Psoas muscle (tissue), 7 donors: ENCODE measurements at regions not wholly inside any gene's neighbourhood (a gene's known extent, or its start where the extent isn't known, plus 50 kb on each side); places are given as distances from the start of the nearest gene placed in this dataset.

Experiments
- ATAC-seq, 4 donors: fragments of 200-7000 bp; cut with Tn5 transposase; one replicate each; pipeline ENCODE4 v1.9.1; 2020; ENCODE audit warnings: moderate library complexity in 3 of 4, mild to moderate bottlenecking in 2 of 4
- DNase-seq, 2 donors: peaks; one replicate each; pipeline ENCODE4 v3.0.0-alpha.2; 2020
- H3K27ac ChIP-seq: fragments of 200-600 bp; one replicate; pipeline ENCODE4 v1.8.0; 2022
- H3K27me3 ChIP-seq, 3 donors: fragments of 200-600 bp in 1 of 3; one replicate each; pipeline versions ENCODE4 v1.6.1 to v1.8.0; 2013 to 2022; ENCODE audit warnings: low read length in 2 of 3, mild to moderate bottlenecking in 2 of 3, moderate library complexity in 1 of 3; ENCODE audit not compliant: insufficient read depth in 3 of 3
- H3K36me3 ChIP-seq, 2 donors: fragments of 200-600 bp in 1 of 2; one replicate each; pipeline versions ENCODE4 v1.6.1 to v1.8.0; 2013 to 2022; ENCODE audit warnings: low read depth in 1 of 2, mild to moderate bottlenecking in 1 of 2, moderate library complexity in 1 of 2; ENCODE audit not compliant: insufficient read depth in 1 of 2
- H3K4me1 ChIP-seq: fragments of 200-600 bp; one replicate; pipeline ENCODE4 v1.8.0; 2022
- H3K4me3 ChIP-seq: fragments of 200-600 bp; one replicate; pipeline ENCODE4 v1.8.0; 2022; ENCODE audit warnings: mild to moderate bottlenecking
- H3K9me3 ChIP-seq: fragments of 200-600 bp; one replicate; pipeline ENCODE4 v1.8.0; 2022
- WGBS, 3 donors: extraction: QIAGEN DNeasy Blood & Tissue Kit; methylation state at CpG; one replicate each; pipeline versions ENCODE4 v1.1.6 to v1.1.7; 2013; 5-methylcytosine and 5-hydroxymethylcytosine counted together
- intact Hi-C, 2 donors: fragments of 100-400 bp; cut with DNase I; formaldehyde crosslinking; loops; one replicate each; pipeline versions ENCODE4 v1.11.0 to v1.14.2; 2022
- TF ChIP-seq, protein P1 (sequence below): fragments of 200-600 bp; IDR thresholded peaks from one replicate; pipeline ENCODE4 v1.8.0; 2022; ENCODE audit warnings: antibody characterized with exemption
- donor health status: healthy with polysubstance abuse.
- donor health status: DM: no; HTN: no; CAD: no; lungs with moderate emphysema.
- donor health status: Bipolar disorder and iron deficiency.
- donor health status: healthy.
- donor health status: DM: yes; HTN: yes; CAD: no.
- donor health status: DM: no; HTN: no; CAD: no.
- donor health status: DM: yes; HTN: yes; CAD: no.

DNA sequence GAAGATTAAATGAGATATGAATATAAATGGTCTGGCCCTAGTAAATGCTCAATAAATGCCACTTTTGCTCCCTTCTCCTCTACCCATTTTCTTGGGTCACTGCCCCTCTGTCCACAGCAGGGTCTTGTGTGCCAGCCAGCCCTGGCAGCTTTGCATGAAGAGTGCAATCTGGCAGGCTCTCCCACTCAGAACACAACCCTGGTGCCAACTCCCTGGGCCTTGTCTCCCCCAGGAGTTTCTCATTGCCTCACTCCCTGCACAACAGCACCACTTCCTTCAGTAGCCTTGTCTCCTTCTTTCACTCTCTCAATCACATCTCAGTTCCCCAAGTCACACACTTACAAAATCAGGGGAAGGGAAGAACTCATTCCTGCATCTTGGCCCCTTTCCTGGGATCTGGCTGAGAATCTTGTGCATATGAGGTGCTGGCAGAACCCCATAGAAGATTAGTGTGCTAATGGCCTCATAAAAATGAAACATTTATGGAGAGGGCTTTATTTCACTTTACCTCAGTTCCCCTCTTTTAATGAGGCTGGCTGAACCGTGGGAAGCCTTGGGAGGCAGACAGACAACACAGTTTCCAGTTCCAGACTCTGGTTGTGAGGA, 445.9 kb upstream of the PROK2 start:
- ATAC-seq = no peak
- WGBS, 3 donors = 41 to 68% (median 48%) methylated on average over 1 of the region's 1 CpG
- intact Hi-C loops = loop anchor here in 1 of 2 donors (10.0 kb wide), 1 partner anchor 106 kb away; no protein-coding TSS in a partner anchor
- Histone ChIP-seq H3K4me1 (peaks cover 16% of the 10 kb centered on the region), H3K27ac (no peak overlapping the region), H3K9me3 (peaks cover 6% of the 10 kb centered on the region), H3K4me3 (no peak overlapping the region), H3K36me3 (no peaks in the 10 kb centered on the region), H3K27me3 (no peaks in the 10 kb centered on the region)
- DNase-seq = no peak
- TF ChIP-seq, protein P1, sequence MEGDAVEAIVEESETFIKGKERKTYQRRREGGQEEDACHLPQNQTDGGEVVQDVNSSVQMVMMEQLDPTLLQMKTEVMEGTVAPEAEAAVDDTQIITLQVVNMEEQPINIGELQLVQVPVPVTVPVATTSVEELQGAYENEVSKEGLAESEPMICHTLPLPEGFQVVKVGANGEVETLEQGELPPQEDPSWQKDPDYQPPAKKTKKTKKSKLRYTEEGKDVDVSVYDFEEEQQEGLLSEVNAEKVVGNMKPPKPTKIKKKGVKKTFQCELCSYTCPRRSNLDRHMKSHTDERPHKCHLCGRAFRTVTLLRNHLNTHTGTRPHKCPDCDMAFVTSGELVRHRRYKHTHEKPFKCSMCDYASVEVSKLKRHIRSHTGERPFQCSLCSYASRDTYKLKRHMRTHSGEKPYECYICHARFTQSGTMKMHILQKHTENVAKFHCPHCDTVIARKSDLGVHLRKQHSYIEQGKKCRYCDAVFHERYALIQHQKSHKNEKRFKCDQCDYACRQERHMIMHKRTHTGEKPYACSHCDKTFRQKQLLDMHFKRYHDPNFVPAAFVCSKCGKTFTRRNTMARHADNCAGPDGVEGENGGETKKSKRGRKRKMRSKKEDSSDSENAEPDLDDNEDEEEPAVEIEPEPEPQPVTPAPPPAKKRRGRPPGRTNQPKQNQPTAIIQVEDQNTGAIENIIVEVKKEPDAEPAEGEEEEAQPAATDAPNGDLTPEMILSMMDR = no peak

DNA sequence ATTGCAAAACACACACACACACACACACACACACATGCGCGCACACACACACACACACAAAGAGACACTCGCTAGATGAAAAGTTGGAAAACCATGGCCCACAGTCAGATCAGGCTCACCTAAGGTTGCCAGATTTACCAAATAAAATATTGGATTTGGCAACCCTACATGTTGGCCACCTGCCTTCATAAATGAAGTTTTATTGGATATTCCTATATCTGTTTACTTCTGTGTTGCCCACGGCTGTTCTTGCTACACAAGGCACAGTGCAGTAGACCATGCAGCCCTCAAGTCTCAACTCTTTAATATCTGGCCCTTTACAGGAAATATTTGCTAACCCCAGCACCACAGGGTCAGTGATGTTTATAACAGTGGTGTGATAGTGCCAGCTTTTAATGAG, 445.0 kb upstream of the PROK2 start:
- Histone ChIP-seq H3K9me3 (peaks cover 14% of the 10 kb centered on the region), H3K4me3 (no peak overlapping the region), H3K4me1 (peaks cover 14% of the 10 kb centered on the region), H3K27me3 (no peaks in the 10 kb centered on the region), H3K36me3 (no peaks in the 10 kb centered on the region), H3K27ac (no peak overlapping the region)
- ATAC-seq (no peak), DNase-seq (no peak)
- intact Hi-C loops = loop anchor here in 1 of 2 donors (10.0 kb wide), 1 partner anchor 105 kb away; no protein-coding TSS in a partner anchor
- WGBS, 3 donors = 92 to 95% (median 92%) methylated on average over 4 of the region's 4 CpGs
- TF ChIP-seq, protein P1 = no peak

- TF ChIP-seq, protein P1 = no peak
- Histone ChIP-seq H3K27ac (no peak overlapping the region), H3K4me1 (no peaks in the 10 kb centered on the region), H3K9me3 (peaks cover 23% of the 10 kb centered on the region), H3K4me3 (no peak overlapping the region), H3K27me3 (no peaks in the 10 kb centered on the region), H3K36me3 (no peaks in the 10 kb centered on the region)
- ATAC-seq (no peak), DNase-seq (no peak)
- intact Hi-C loops = no loop called here
- WGBS, 3 donors = 69 to 76% (median 70%) methylated on average over 5 of the region's 5 CpGs
Measured at GRCh38 chr3:72227486-72228070, 442.6 kb upstream of the PROK2 start.

DNA sequence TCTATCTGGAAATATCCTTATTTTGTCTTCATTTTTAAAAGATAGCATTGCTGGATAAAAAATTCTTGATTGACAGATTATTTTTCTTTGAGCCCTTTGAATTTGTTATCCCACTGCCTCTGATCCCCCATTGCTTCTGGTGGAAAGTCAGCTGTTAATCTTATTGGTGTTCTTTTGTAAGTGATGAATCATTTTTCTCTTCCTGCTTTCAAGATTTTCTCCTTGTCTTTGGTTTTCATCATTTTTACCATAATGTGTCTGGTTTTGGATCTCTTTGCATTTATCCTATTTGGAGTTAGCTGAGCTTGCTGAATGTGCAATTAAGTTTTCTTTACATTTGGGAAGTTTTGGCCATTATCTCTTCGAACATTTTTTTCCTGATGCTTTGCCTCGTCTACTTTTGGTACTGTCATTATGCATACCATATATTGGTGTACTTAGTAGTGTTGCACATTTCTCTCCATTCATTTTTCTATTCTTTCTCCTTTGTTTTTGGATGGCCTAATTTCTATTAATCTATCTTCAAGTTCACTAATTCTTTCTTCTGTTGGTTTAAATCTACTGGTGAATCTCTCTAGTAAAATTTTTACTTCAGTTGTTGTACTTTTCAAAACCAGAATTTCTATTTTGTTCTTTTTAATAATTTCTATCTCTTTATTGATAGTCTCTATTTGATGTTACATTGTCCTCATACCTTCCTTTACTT, 440.0 kb upstream of the PROK2 start:
- TF ChIP-seq, protein P1 = no peak
- H3K4me1 ChIP-seq = no peaks in the 10 kb centered on the region
- 92 to 96% (median 95%) methylated on average over 2 of the region's 2 CpGs for WGBS, 3 donors

More for the DNA sequence above, 440.0 kb upstream of the PROK2 start:
- H3K9me3 ChIP-seq = peaks cover 23% of the 10 kb centered on the region
- DNase-seq = no peak
- no peaks in the 10 kb centered on the region for H3K36me3 ChIP-seq
- no peaks in the 10 kb centered on the region for H3K27me3 ChIP-seq
- no peak overlapping the region for H3K4me3 ChIP-seq
- intact Hi-C loops = no loop called here
- ATAC-seq = no peak
- no peak overlapping the region for H3K27ac ChIP-seq
